ENCODE measurements at regions not wholly inside any gene's neighbourhood (a gene's known extent, or its start where the extent isn't known, plus 50 kb on each side); places are given as distances from the start of the nearest gene placed in this dataset.

- no peak for DNase-seq
Measured at GRCh38 chr1:215466361-215466760, 100.7 kb upstream of the KCTD3 start.

GRCh38 chr1:215471463-215471862 lies 95.6 kb upstream of the KCTD3 start:
- DNase-seq: peak; percentile 26

- no peak for DNase-seq
Measured at GRCh38 chr1:215472723-215473122, 94.4 kb upstream of the KCTD3 start.

GRCh38 chr1:215473943-215474342 lies 93.2 kb upstream of the KCTD3 start:
- DNase-seq: peak; percentile 19

GRCh38 chr1:215474940-215475339 lies 92.2 kb upstream of the KCTD3 start:
- DNase-seq: no peak

- DNase-seq: peak; percentile 88
Measured at GRCh38 chr1:215475796-215476481, 91.2 kb upstream of the KCTD3 start.

GRCh38 chr1:215476541-215476940 lies 90.6 kb upstream of the KCTD3 start:
- DNase-seq: peak; percentile 74

GRCh38 chr1:215477632-215478031 lies 89.5 kb upstream of the KCTD3 start:
- DNase-seq: no peak

GRCh38 chr1:215479567-215479966 lies 87.5 kb upstream of the KCTD3 start:
- DNase-seq: no peak

GRCh38 chr1:215482079-215482478 lies 85.0 kb upstream of the KCTD3 start:
- DNase-seq: no peak

- peak; percentile 37 for DNase-seq
Measured at GRCh38 chr1:215484171-215484939, 82.7 kb upstream of the KCTD3 start.

- no peak for DNase-seq
Measured at GRCh38 chr1:215487466-215487865, 79.6 kb upstream of the KCTD3 start.

- DNase-seq: no peak
Measured at GRCh38 chr1:215488850-215489249, 78.3 kb upstream of the KCTD3 start.

GRCh38 chr1:215489771-215490565 lies 77.1 kb upstream of the KCTD3 start:
- no peak for DNase-seq

- no peak for DNase-seq
Measured at GRCh38 chr1:215497528-215497927, 69.6 kb upstream of the KCTD3 start.

- peak; percentile 34 for DNase-seq
Measured at GRCh38 chr1:215501496-215501895, 65.6 kb upstream of the KCTD3 start.

GRCh38 chr1:215502081-215502480 lies 65.0 kb upstream of the KCTD3 start:
- no peak for DNase-seq

- no peak for DNase-seq
Measured at GRCh38 chr1:215507119-215507518, 60.0 kb upstream of the KCTD3 start.

GRCh38 chr1:215508311-215508710 lies 58.8 kb upstream of the KCTD3 start:
- DNase-seq: no peak
